CD4-positive, CD25-positive, alpha-beta regulatory T cell (primary cell): ENCODE measurements at regions not wholly inside any gene's neighbourhood (a gene's known extent, or its start where the extent isn't known, plus 50 kb on each side); places are given as distances from the start of the nearest gene placed in this dataset.

Source experiments
- ATAC-seq, 2 donors: fragments of 150-1000 bp; cut with Tn5 transposase; one replicate each; pipeline ENCODE4 v1.10.0; 2021; ENCODE audit warnings: low read depth in 2 of 2, moderate number of reproducible peaks in 2 of 2, moderate library complexity in 1 of 2
- DNase-seq, 3 donors: peaks; one replicate each; pipeline versions ENCODE4 v3.0.0 to v3.0.0-alpha.2; 2012 to 2022; ENCODE audit warnings: mixed read lengths in 1 of 3
- H3K27ac ChIP-seq: one replicate; pipeline ENCODE4 v1.7.0; 2013; ENCODE audit warnings: mild to moderate bottlenecking, low read length; ENCODE audit not compliant: insufficient read depth, poor library complexity, severe bottlenecking
- H3K27me3 ChIP-seq: one replicate; pipeline ENCODE4 v1.7.0; 2013; ENCODE audit warnings: low read length; ENCODE audit not compliant: control insufficient read depth, insufficient read depth
- H3K36me3 ChIP-seq: one replicate; pipeline ENCODE4 v1.7.0; 2013; ENCODE audit warnings: mild to moderate bottlenecking, low read length, moderate library complexity; ENCODE audit not compliant: control insufficient read depth, insufficient read depth
- H3K4me1 ChIP-seq: 2 replicates; pipeline ENCODE4 v1.7.0; 2013; ENCODE audit warnings: mild to moderate bottlenecking, low read length; ENCODE audit not compliant: insufficient read depth, control insufficient read depth, poor library complexity, severe bottlenecking
- H3K4me3 ChIP-seq: one replicate; pipeline ENCODE4 v1.7.0; 2013; ENCODE audit warnings: low read depth, mild to moderate bottlenecking, low read length, moderate library complexity
- H3K9me3 ChIP-seq, 2 experiments: 1 replicate in 1 of 2; 2 replicates in 1 of 2; pipeline ENCODE4 v1.7.0; 2013; ENCODE audit warnings: low read length in 2 of 2, mild to moderate bottlenecking in 1 of 2, moderate library complexity in 1 of 2; ENCODE audit not compliant: control insufficient read depth in 2 of 2
- H3K27ac Mint-ChIP-seq, 3 donors: one replicate each; pipeline ENCODE4 v1.8.0; 2020 to 2022; ENCODE audit warnings: mild to moderate bottlenecking in 3 of 3, mixed read lengths in 3 of 3, moderate library complexity in 2 of 3
- H3K27me3 Mint-ChIP-seq: one replicate; pipeline ENCODE4 v1.8.0; 2022; ENCODE audit warnings: mild to moderate bottlenecking, mixed read lengths
- H3K36me3 Mint-ChIP-seq: one replicate; pipeline ENCODE4 v1.8.0; 2020; ENCODE audit warnings: mixed read lengths
- H3K4me1 Mint-ChIP-seq, 4 donors: one replicate each; pipeline ENCODE4 v1.8.0; 2020 to 2022; ENCODE audit warnings: mixed read lengths in 4 of 4, mild to moderate bottlenecking in 1 of 4
- H3K4me3 Mint-ChIP-seq, 4 donors: one replicate each; pipeline ENCODE4 v1.8.0; 2020 to 2022; ENCODE audit warnings: mild to moderate bottlenecking in 4 of 4, mixed read lengths in 4 of 4, moderate library complexity in 3 of 4
- H3K9me3 Mint-ChIP-seq, 7 donors: one replicate each; pipeline ENCODE4 v1.8.0; 2020 to 2022; ENCODE audit warnings: mixed read lengths in 7 of 7, mild to moderate bottlenecking in 3 of 7, moderate library complexity in 2 of 7

DNA sequence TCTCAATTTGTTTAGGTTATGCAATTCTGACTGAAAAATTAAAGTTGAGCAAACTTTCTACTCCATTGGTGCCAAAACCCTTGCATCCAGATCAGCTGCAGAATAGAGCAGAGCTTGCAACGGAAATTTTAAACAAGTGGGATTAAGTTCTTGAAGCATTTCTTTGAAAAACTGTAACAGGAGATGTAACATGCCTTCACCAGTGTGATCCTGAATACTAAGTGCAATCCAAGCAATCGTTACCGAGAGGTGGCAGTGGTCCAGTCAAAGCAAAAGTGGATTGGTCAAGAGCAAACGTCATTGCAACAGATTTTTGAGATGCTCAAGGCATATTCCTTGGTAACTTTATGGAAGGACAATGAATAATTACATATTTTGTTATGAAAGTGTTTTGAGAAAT lies 841.1 kb upstream of the SLITRK5 start:
- no peaks in the 10 kb centered on the region for H3K4me1 ChIP-seq
- Mint-ChIP-seq H3K4me1 (no peaks in the 10 kb centered on the region), H3K27me3 (no peaks in the 10 kb centered on the region), H3K27ac (no peak overlapping the region), H3K9me3 (peaks cover 0 to 28% (median 7%) of the 10 kb centered on the region in 7 donors), H3K36me3 (no peaks in the 10 kb centered on the region), H3K4me3 (no peak overlapping the region)
- no peak for ATAC-seq
- H3K27me3 ChIP-seq, result no peaks in the 10 kb centered on the region
- DNase-seq, result no peak
- no peaks in the 10 kb centered on the region for H3K36me3 ChIP-seq
- no peak overlapping the region for H3K4me3 ChIP-seq
- H3K9me3 ChIP-seq, result peaks cover 0 to 3% of the 10 kb centered on the region in 2 experiments
- H3K27ac ChIP-seq, result no peak overlapping the region

GRCh38 chr13:86831084-86831483 lies 840.1 kb upstream of the SLITRK5 start:
- no peak overlapping the region for H3K4me3 Mint-ChIP-seq
- H3K27ac Mint-ChIP-seq, result no peak overlapping the region
- H3K36me3 Mint-ChIP-seq, result no peaks in the 10 kb centered on the region
- Histone ChIP-seq H3K27ac (no peak overlapping the region), H3K9me3 (peaks cover 3 to 9% of the 10 kb centered on the region in 2 experiments), H3K4me1 (no peaks in the 10 kb centered on the region), H3K4me3 (no peak overlapping the region), H3K36me3 (no peaks in the 10 kb centered on the region), H3K27me3 (no peaks in the 10 kb centered on the region)
- H3K4me1 Mint-ChIP-seq, result no peaks in the 10 kb centered on the region
- DNase-seq, result no peak
- peaks cover under 1 to 37% (median 8%) of the 10 kb centered on the region in 7 donors for H3K9me3 Mint-ChIP-seq
- no peaks in the 10 kb centered on the region for H3K27me3 Mint-ChIP-seq
- no peak for ATAC-seq

DNA sequence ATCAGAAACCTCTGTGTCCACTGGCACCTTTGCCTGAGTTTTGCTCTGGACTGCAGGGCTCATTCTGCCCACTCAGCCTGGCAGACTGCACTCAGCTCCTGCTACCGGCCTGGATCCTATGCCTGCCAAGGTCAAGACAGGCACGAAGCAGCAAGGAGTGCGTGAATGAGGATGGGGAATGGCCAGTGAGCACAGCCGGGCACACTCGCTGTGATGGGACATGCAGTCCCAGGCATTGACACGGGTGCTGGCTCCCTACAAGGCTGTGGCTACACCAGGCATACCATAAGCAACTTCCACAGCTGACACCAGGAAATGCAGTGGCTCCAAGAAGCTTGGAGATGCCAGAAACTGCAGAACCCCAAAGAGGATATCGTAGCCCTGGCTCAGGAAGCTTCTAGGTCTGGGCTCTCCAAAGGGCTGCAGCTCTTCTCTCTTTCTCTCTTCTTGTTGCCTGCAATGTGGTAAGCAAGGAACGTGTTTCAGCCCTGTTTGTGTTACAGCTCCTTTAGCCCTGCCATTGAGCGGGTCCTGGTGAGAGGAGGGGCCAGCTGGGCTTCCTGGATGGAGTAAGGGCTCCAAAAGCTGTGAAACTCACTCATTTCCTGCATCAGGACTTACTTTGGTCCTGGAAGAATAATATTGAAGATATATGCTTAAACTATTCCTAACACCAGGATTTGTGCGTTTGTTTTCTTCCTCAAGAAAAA lies 832.6 kb upstream of the SLITRK5 start:
- no peaks in the 10 kb centered on the region for H3K4me1 ChIP-seq
- no peaks in the 10 kb centered on the region for H3K36me3 Mint-ChIP-seq
- H3K27me3 Mint-ChIP-seq, result no peaks in the 10 kb centered on the region
- H3K27me3 ChIP-seq, result no peaks in the 10 kb centered on the region
- no peak overlapping the region for H3K4me3 Mint-ChIP-seq
- H3K27ac ChIP-seq, result no peak overlapping the region
- no peak for DNase-seq
- no peak overlapping the region for H3K27ac Mint-ChIP-seq
- ATAC-seq, result no peak
- peaks cover 0 to 37% (median 11%) of the 10 kb centered on the region in 7 donors for H3K9me3 Mint-ChIP-seq
- H3K4me1 Mint-ChIP-seq, result no peaks in the 10 kb centered on the region
- peaks cover 0 to 34% of the 10 kb centered on the region in 2 experiments for H3K9me3 ChIP-seq
- H3K4me3 ChIP-seq, result no peak overlapping the region
- H3K36me3 ChIP-seq, result no peaks in the 10 kb centered on the region

- no peak overlapping the region for H3K27ac ChIP-seq
- no peaks in the 10 kb centered on the region for H3K27me3 ChIP-seq
- Mint-ChIP-seq H3K4me1 (no peaks in the 10 kb centered on the region), H3K27me3 (no peaks in the 10 kb centered on the region), H3K9me3 (peaks cover 0 to 35% (median 11%) of the 10 kb centered on the region in 7 donors), H3K4me3 (no peak overlapping the region), H3K36me3 (no peaks in the 10 kb centered on the region), H3K27ac (no peak overlapping the region)
- DNase-seq (no peak), ATAC-seq (no peak)
- no peaks in the 10 kb centered on the region for H3K4me1 ChIP-seq
- H3K36me3 ChIP-seq, result no peaks in the 10 kb centered on the region
- no peak overlapping the region for H3K4me3 ChIP-seq
- H3K9me3 ChIP-seq, result peaks cover 0 to 34% of the 10 kb centered on the region in 2 experiments
Observed at GRCh38 chr13:86839221-86839620, 832.0 kb upstream of the SLITRK5 start.

DNA sequence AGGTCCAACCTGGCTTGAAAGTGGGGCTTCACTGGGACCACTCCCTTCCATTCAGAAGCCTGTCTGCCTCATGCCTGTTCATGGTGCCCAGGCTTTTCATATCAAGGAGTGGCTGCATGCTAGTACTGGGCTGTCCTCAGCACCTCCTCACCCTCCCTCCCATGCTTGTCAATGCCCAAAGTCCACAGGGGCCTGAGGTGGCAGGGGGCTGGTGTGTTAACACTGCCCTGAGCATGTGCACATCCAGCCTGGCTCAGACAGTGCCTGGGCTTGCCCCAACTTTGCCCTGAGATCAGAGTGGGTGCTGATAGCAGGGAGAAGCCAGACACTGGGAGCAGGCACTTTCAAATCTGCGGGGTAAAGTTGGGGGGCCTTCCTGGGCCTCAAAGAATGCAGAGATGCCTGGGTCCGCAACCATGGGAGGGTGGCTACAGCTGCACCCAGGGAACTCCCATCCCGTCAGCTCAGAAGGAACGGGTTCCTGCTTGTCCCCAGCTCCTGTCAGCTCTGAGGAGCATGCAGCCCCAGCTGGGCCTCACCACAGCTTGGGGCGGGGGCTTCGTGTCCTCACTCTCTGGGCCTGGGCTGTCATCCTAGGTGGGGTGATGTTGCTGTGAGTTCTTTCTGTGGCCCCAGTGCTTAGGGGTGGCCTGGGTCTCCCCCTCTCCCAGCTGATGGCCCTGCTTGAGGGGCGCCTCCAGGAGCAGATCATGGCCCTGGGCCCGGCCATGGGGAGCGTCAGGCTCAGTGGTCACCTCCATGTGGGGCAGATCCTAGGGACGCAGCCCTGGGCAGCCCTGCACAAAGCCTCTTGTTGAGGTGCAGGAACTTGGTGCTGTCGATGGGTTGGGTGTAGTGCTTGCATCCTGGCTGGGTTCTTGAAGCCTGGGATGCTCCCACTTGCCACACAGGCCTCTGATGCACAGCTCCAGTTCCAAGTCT lies 830.6 kb upstream of the SLITRK5 start:
- H3K4me1 ChIP-seq, result no peaks in the 10 kb centered on the region
- H3K27me3 ChIP-seq, result no peaks in the 10 kb centered on the region
- no peak overlapping the region for H3K27ac Mint-ChIP-seq
- no peaks in the 10 kb centered on the region for H3K36me3 ChIP-seq
- no peaks in the 10 kb centered on the region for H3K27me3 Mint-ChIP-seq
- no peaks in the 10 kb centered on the region for H3K4me1 Mint-ChIP-seq
- ATAC-seq (no peak), DNase-seq (no peak)
- no peaks in the 10 kb centered on the region for H3K36me3 Mint-ChIP-seq
- H3K9me3 ChIP-seq, result peaks cover 0 to 31% of the 10 kb centered on the region in 2 experiments
- no peak overlapping the region for H3K4me3 ChIP-seq
- H3K9me3 Mint-ChIP-seq, result peaks cover 0 to 29% (median 11%) of the 10 kb centered on the region in 7 donors
- no peak overlapping the region for H3K27ac ChIP-seq
- no peak overlapping the region for H3K4me3 Mint-ChIP-seq

- no peak for ATAC-seq
- H3K27me3 ChIP-seq, result no peaks in the 10 kb centered on the region
- H3K4me1 ChIP-seq, result no peaks in the 10 kb centered on the region
- H3K27ac Mint-ChIP-seq, result no peak overlapping the region
- H3K27me3 Mint-ChIP-seq, result no peaks in the 10 kb centered on the region
- no peaks in the 10 kb centered on the region for H3K36me3 Mint-ChIP-seq
- H3K4me1 Mint-ChIP-seq, result no peaks in the 10 kb centered on the region
- no peaks in the 10 kb centered on the region for H3K36me3 ChIP-seq
- DNase-seq, result no peak
- peaks cover 0 to 24% (median 9%) of the 10 kb centered on the region in 7 donors for H3K9me3 Mint-ChIP-seq
- peaks cover 0 to 26% of the 10 kb centered on the region in 2 experiments for H3K9me3 ChIP-seq
- no peak overlapping the region for H3K4me3 Mint-ChIP-seq
- H3K4me3 ChIP-seq, result no peak overlapping the region
- H3K27ac ChIP-seq, result no peak overlapping the region
Observed at GRCh38 chr13:86841264-86841663, 829.9 kb upstream of the SLITRK5 start.

DNA sequence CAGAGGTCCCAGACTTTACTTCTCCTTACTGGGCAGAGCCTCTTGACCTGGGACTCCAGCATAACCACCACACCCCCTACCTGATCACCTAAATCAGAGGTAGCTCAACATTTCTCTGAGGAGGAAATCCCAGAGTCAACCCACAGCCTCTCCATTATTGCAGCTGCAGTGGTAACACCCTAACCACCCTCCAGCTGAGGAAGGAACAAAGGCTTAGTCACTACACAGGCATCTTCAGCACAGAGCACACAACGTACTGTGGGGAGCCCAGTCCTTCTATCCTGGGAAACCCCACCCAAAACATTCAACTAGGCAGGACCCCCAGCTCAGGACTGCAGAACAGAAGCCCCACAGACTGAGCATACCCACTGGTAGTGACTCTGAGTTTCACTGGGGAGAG lies 824.7 kb upstream of the SLITRK5 start:
- Mint-ChIP-seq H3K36me3 (no peaks in the 10 kb centered on the region), H3K4me3 (no peak overlapping the region), H3K9me3 (peaks cover 0 to 17% (median 8%) of the 10 kb centered on the region in 7 donors), H3K4me1 (no peaks in the 10 kb centered on the region), H3K27me3 (no peaks in the 10 kb centered on the region), H3K27ac (no peak overlapping the region)
- Histone ChIP-seq H3K9me3 (peaks cover 0 to 7% of the 10 kb centered on the region in 2 experiments), H3K27ac (no peak overlapping the region), H3K4me3 (no peak overlapping the region), H3K4me1 (no peaks in the 10 kb centered on the region), H3K36me3 (no peaks in the 10 kb centered on the region), H3K27me3 (no peaks in the 10 kb centered on the region)
- ATAC-seq (no peak), DNase-seq (no peak)
